ENCODE measurements at regions not wholly inside any gene's neighbourhood (a gene's known extent, or its start where the extent isn't known, plus 50 kb on each side); places are given as distances from the start of the nearest gene placed in this dataset.

DNA sequence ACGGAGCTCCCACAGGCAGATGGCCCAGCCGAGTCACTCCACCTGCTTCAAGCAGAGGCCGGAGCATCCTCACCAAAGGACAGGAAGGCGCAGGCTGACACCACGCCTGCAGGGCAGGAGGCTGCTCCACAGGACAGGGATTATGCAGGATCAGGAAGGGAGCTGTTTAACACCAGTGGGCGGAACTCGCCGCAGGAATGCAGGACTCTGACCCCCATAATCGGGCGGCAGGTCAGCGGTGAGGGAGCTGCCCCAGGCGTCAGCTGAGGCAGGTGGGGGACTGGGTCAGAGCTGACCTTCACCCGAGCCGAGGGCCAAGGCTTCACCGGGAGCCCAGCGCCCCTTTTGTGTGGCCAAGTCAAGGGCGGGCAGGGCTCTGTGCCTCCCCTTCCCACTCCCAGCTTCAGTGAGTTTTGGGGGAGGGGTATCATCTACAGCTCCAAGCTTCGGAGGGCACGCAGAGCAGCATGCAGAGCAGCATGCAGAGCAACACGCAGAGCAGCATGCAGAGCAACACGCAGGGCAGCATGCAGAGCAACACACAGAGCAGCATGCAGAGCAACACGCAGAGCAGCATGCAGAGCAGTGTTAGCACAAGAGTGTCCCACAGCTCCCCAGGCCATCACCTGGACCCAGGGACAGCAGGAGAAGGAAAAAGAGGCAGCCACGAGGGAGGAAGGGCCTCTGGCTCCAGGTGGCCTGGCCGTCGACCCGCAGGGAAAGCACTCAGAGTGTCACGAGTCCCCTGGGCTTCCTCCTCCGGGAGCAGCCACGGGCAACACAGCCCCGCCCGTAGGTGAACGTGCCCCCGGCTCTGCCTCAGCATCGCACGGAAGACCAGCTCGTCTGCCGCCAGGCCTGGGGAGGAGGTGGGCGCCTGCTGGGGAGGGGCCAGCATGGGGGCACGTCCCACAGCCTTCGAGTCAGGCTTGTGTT is 151.7 kb upstream of the PPP2R2D start:
- TF ChIP-seq, protein P1, sequence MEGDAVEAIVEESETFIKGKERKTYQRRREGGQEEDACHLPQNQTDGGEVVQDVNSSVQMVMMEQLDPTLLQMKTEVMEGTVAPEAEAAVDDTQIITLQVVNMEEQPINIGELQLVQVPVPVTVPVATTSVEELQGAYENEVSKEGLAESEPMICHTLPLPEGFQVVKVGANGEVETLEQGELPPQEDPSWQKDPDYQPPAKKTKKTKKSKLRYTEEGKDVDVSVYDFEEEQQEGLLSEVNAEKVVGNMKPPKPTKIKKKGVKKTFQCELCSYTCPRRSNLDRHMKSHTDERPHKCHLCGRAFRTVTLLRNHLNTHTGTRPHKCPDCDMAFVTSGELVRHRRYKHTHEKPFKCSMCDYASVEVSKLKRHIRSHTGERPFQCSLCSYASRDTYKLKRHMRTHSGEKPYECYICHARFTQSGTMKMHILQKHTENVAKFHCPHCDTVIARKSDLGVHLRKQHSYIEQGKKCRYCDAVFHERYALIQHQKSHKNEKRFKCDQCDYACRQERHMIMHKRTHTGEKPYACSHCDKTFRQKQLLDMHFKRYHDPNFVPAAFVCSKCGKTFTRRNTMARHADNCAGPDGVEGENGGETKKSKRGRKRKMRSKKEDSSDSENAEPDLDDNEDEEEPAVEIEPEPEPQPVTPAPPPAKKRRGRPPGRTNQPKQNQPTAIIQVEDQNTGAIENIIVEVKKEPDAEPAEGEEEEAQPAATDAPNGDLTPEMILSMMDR (IDR thresholded peaks at IDR 0.05; ENCODE audit: low read depth, low read length): no peak
- TF ChIP-seq POLR2A (IDR thresholded peaks at IDR 0.05; ENCODE audit: extremely low read depth, insufficient read length): no peak
- TF ChIP-seq, protein P2, sequence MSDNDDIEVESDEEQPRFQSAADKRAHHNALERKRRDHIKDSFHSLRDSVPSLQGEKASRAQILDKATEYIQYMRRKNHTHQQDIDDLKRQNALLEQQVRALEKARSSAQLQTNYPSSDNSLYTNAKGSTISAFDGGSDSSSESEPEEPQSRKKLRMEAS (IDR thresholded peaks at IDR 0.05; ENCODE audit: low read depth, low read length): no peak
- TF ChIP-seq MYC (IDR thresholded peaks at IDR 0.05; ENCODE audit: low read depth, low read length): no peak

All from NB4 (cell line).